Activated CD8-positive, alpha-beta memory T cell treated with anti-CD3 and anti-CD28 coated beads, Interleukin-2, amount 10 ng/mL, durations not matched to agents 7 days and 5 days (primary cell): ENCODE measurements at regions not wholly inside any gene's neighbourhood (a gene's known extent, or its start where the extent isn't known, plus 50 kb on each side); places are given as distances from the start of the nearest gene placed in this dataset.

Source experiments
- ATAC-seq: fragments of 150-1000 bp; cut with Tn5 transposase; one replicate; pipeline ENCODE4 v1.10.0; 2021; ENCODE audit warnings: moderate library complexity
- CTCF ChIA-PET: fragments of 350-600 bp; sonication (Branson Sonifier 250); formaldehyde crosslinking; loops from one replicate; lab custom pipeline; 2021; ENCODE audit warnings: antibody characterized with exemption; lab: Charles Lee
- DNase-seq: peaks from one replicate; pipeline ENCODE4 v3.0.0-alpha.2; 2020
- H3K27ac Mint-ChIP-seq: one replicate; pipeline ENCODE4 v1.8.0; 2021; ENCODE audit warnings: mild to moderate bottlenecking, mixed read lengths
- H3K27me3 Mint-ChIP-seq: one replicate; pipeline ENCODE4 v1.8.0; 2021; ENCODE audit warnings: mixed read lengths
- H3K36me3 Mint-ChIP-seq: one replicate; pipeline ENCODE4 v1.8.0; 2021; ENCODE audit warnings: mild to moderate bottlenecking, mixed read lengths
- H3K4me1 Mint-ChIP-seq: one replicate; pipeline ENCODE4 v1.8.0; 2021; ENCODE audit warnings: mixed read lengths
- H3K4me3 Mint-ChIP-seq: one replicate; pipeline ENCODE4 v1.8.0; 2021; ENCODE audit warnings: mild to moderate bottlenecking, moderate library complexity, mixed read lengths
- H3K9me3 Mint-ChIP-seq: one replicate; pipeline ENCODE4 v1.8.0; 2022; ENCODE audit warnings: low read depth, mixed read lengths

DNA sequence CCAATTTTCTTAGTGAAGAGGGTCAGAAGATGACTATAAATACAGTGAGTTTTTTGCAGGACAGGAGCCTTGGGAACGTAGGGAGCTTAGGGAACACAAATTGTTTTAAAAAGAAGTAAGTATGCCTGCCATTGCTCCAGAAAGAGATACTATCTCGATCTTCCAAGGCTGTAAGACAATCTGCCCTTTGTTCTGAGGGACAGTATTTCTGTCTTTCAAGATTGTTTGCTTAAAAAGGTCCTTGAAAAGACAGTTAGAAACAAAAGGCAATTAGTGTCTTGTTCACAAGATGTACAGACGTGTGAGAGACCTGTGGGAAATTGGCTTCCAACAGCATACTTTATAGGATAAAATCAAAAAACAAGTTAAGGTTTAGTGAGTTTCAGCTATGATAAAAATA lies 321.2 kb upstream of the FAR2 start:
- Mint-ChIP-seq H3K4me3 (no peak overlapping the region), H3K36me3 (no peaks in the 10 kb centered on the region), H3K27me3 (no peaks in the 10 kb centered on the region), H3K27ac (no peak overlapping the region), H3K4me1 (no peaks in the 10 kb centered on the region), H3K9me3 (no peaks in the 10 kb centered on the region)
- no peak for ATAC-seq
- CTCF ChIA-PET, result no interaction called here
- DNase-seq, result no peak

DNA sequence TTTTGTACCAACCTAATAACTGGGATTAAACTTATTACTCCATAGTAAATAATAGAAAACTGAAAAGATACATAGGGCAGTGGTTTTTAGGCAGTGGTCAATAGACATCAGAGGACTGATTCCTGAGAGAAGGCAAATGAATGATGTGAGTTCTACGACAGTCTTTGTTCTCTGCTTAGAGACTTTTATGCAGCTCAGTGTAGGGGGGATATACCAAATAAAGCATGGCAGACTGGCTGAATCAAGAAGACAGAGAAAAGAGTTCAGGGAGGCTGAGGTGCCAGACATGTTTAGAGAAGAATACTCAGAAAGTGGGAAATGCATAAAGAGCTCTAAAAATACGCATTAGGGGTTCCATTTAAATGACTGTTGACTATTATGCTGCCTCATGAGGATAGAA lies 320.8 kb upstream of the FAR2 start:
- Mint-ChIP-seq H3K36me3 (no peaks in the 10 kb centered on the region), H3K4me1 (no peaks in the 10 kb centered on the region), H3K27ac (no peak overlapping the region), H3K27me3 (no peaks in the 10 kb centered on the region), H3K9me3 (no peaks in the 10 kb centered on the region), H3K4me3 (no peak overlapping the region)
- CTCF ChIA-PET, result no interaction called here
- DNase-seq (no peak), ATAC-seq (no peak)

DNA sequence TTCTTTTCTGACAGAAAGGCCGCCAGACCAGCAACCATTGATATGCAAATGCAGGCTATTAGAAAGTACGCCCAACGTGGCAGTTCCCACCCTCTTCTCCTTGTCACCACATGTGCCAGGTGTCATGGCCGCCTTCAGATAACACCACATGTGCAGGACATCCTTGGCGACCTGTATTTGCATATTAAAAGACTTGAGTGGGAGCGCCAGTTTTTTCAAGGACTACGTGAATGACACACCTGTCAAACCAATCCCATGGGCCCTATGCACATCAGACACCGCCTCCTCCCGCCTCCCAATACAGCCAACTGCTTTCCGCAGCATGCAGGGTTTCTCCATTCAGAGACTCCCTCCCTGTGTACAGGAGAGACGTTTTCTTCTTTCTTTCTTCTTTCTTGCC lies 318.6 kb upstream of the FAR2 start:
- CTCF ChIA-PET, result no interaction called here

DNA sequence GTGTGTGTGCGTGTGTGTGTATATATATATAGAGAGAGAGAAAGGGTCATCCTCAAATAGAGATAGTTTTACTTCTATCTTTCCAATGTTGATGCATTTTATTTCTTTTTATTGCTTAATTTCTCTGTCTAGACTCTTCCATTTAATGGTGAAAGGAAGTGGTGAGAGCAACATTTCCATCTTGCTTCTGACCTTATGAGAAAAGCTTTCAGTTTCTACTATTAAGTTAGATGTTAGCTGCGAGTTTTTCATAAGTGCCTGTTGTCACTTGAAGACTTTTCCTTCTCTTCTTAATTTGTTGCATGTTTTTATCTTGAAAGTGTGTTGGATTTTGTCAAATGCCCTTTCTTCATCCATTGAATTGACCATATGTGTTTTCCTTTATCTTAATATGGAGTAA lies 304.4 kb upstream of the FAR2 start:
- CTCF ChIA-PET, result no interaction called here
- H3K27me3 Mint-ChIP-seq, result no peaks in the 10 kb centered on the region
- no peaks in the 10 kb centered on the region for H3K36me3 Mint-ChIP-seq
- ATAC-seq (no peak), DNase-seq (no peak)
- no peak overlapping the region for H3K4me3 Mint-ChIP-seq
- no peaks in the 10 kb centered on the region for H3K4me1 Mint-ChIP-seq
- H3K9me3 Mint-ChIP-seq, result peaks cover 3% of the 10 kb centered on the region
- no peak overlapping the region for H3K27ac Mint-ChIP-seq

More for the DNA sequence above, 318.6 kb upstream of the FAR2 start:
- no peak overlapping the region for H3K27ac Mint-ChIP-seq
- no peaks in the 10 kb centered on the region for H3K4me1 Mint-ChIP-seq
- ATAC-seq (no peak), DNase-seq (no peak)
- H3K9me3 Mint-ChIP-seq, result no peaks in the 10 kb centered on the region
- no peaks in the 10 kb centered on the region for H3K36me3 Mint-ChIP-seq
- H3K27me3 Mint-ChIP-seq, result no peaks in the 10 kb centered on the region
- H3K4me3 Mint-ChIP-seq, result no peak overlapping the region

DNA sequence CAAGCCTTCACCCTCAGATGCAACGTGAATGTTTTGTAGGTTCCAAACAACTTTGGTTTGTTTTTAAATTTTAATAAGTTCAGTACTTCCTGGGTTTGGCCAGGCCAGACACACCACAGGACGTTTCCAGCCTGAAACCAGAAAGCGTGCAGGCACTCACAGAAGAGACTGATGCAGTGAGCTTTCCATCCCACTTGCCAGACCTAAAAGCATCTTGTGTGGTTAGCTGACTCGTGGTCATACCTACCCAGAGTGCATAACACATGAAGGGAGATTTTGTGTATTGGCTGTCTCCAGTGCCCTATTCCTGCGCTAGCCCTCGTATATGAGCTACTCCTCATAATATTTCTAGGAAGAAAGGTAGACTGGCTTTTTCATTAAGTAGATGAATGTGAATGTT lies 297.3 kb upstream of the FAR2 start:
- Mint-ChIP-seq H3K27me3 (no peaks in the 10 kb centered on the region), H3K9me3 (no peaks in the 10 kb centered on the region), H3K4me3 (no peak overlapping the region), H3K36me3 (no peaks in the 10 kb centered on the region), H3K4me1 (no peaks in the 10 kb centered on the region), H3K27ac (no peak overlapping the region)
- CTCF ChIA-PET, result no interaction called here
- ATAC-seq (no peak), DNase-seq (no peak)

DNA sequence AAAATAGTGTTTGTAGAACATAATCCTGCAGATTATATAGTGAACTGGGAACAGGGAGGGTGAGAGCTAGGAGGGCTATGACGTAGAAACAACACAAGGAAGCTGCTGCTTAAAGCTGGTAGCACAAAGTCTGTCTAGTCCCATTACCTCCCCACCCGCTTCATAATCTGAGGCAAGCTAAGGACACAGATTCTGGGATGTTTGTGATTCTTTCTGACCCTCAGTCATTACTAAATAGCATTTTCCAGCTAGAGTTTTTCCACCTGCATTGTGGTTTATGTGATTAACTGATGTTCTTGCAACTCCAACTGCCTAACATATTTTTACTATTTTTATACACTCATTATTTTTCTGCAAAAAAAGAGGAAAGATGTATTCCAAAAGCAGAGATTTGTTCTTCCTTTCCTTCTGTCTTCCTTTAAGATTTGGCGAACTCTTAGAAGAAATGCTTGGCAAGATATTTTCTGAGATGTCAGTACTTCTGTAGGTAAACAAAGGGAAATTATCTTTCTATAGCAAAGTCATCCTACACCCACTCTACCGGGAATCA lies 293.2 kb upstream of the FAR2 start:
- Mint-ChIP-seq H3K4me1 (no peaks in the 10 kb centered on the region), H3K27me3 (peaks cover 2% of the 10 kb centered on the region), H3K9me3 (no peaks in the 10 kb centered on the region), H3K4me3 (no peak overlapping the region), H3K27ac (no peak overlapping the region), H3K36me3 (no peaks in the 10 kb centered on the region)
- DNase-seq, result no peak
- ATAC-seq, result no peak
- CTCF ChIA-PET, result no interaction called here

DNA sequence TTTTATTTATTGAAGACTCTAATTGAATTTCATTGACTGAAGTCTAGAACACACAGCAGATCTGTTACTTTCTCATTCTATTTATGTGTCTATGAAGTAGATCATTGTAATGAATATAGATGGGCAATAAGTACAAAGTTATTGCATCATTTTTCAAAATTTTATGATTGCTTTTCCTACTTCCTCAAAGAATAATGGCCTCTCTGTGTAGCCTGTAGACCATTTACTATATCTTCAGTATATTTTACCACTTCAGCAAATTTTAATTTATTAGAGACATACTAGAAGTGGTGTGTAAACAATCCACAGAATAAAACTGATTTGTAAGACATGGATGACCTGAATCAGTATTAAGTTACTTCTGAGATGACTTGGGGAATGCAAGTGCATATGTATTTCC lies 291.7 kb upstream of the FAR2 start:
- Mint-ChIP-seq H3K27me3 (peaks cover 2% of the 10 kb centered on the region), H3K27ac (no peak overlapping the region), H3K4me3 (no peak overlapping the region), H3K9me3 (no peaks in the 10 kb centered on the region), H3K4me1 (no peaks in the 10 kb centered on the region), H3K36me3 (no peaks in the 10 kb centered on the region)
- CTCF ChIA-PET, result no interaction called here
- no peak for ATAC-seq
- no peak for DNase-seq

DNA sequence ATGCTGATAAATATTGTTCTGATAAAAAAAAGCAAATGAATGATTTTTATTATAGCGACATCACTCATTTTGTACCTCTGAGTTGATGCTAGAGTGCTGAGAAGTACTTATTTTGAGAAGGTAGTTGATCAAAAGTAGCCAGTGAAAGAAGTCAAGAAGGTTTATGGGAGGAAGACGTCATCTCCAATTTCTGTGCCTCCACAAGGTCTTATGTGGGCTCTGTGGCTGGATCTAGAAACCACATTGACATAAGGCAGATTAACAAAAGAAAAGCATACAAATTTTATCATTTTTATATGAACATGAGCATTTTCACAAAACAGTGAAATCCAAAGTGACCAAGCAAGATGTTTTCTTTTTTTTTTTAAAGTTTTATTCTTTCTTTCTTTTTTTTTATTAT lies 289.5 kb upstream of the FAR2 start:
- Mint-ChIP-seq H3K4me1 (no peaks in the 10 kb centered on the region), H3K4me3 (no peak overlapping the region), H3K27ac (no peak overlapping the region), H3K27me3 (peaks cover 2% of the 10 kb centered on the region), H3K9me3 (no peaks in the 10 kb centered on the region), H3K36me3 (no peaks in the 10 kb centered on the region)
- no peak for DNase-seq
- CTCF ChIA-PET, result no interaction called here
- ATAC-seq, result no peak

DNA sequence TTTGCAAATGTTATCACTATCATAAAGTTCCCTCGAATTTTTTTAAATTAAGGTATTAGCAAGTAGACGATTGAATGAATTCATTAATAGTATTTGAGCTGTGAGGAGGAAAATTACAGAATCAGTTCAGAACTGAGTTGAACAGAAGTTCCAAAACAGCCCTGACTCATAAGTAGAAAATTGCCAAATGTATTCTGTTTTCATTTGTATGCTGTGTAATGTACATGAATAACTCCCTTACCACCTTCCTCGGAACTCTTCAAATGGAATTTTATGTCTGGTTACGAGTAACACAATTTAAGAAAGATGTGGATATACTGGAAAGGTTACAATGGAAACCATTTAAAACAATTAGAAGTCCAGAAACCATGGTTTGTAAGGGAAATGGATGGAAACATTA lies 283.3 kb upstream of the FAR2 start:
- Mint-ChIP-seq H3K4me3 (no peak overlapping the region), H3K27me3 (no peaks in the 10 kb centered on the region), H3K9me3 (no peaks in the 10 kb centered on the region), H3K27ac (no peak overlapping the region), H3K36me3 (no peaks in the 10 kb centered on the region), H3K4me1 (no peaks in the 10 kb centered on the region)
- ATAC-seq (no peak), DNase-seq (no peak)
- CTCF ChIA-PET, result no interaction called here

DNA sequence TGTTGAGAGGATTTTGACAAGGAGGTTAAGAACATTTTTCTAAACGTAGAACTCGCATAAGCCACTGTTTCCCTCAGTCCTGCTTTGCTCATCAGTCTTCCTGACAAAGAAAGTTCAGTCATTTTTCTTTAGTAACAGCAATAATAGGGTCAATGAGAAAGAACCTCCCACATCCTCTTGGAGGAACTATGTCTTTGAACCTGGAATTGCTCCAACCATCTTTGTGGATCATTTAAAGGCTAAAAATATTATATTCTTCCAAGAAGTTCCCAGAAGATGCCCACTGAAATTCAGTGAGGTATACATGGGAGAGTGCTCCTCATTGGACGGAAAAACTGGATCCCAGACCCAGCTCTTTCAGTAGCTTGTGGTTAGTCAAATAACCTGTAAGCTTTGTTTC lies 282.8 kb upstream of the FAR2 start:
- Mint-ChIP-seq H3K4me3 (no peak overlapping the region), H3K4me1 (no peaks in the 10 kb centered on the region), H3K36me3 (no peaks in the 10 kb centered on the region), H3K27ac (no peak overlapping the region), H3K9me3 (no peaks in the 10 kb centered on the region), H3K27me3 (no peaks in the 10 kb centered on the region)
- DNase-seq (no peak), ATAC-seq (no peak)
- CTCF ChIA-PET, result no interaction called here

DNA sequence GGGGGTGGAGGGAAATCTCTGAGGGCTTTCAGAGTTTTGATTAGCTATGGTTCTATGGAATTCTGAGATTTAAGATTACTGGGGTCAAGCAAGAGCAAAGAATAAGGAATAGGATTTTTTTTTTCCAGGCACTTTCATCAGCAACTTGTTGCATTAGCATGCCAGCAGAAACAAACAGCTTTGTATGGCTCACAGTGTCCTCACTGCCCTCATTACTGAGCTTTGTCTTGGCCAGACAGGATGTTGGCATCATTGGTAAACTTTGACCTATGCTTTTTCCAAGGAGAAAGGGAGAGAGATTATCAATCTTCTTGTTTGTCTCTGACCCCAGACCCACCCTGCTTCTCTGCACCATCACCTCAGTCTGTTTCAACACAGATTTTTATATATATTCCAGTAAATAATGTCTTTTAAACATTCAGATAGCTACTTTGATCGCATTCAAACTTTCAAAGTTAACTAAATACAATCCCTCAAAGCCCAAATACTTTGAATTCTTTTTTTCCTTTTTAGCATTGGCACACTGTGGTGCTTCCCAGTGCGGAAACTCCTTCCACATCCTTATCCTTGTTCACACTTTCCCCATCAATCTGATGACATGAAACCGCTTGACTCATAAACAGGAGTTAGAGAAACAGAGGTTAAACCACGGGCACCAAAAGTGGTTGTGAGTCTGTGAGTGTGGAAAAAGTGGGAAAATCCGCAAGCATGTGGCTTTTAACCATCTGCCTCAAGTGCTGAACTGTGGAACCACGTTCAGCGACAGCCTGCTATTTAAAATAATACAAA lies 282.2 kb upstream of the FAR2 start:
- H3K4me1 Mint-ChIP-seq, result no peaks in the 10 kb centered on the region
- no peaks in the 10 kb centered on the region for H3K9me3 Mint-ChIP-seq
- ATAC-seq, result no peak
- DNase-seq, result no peak
- no peaks in the 10 kb centered on the region for H3K27me3 Mint-ChIP-seq
- H3K4me3 Mint-ChIP-seq, result no peak overlapping the region
- CTCF ChIA-PET, result no interaction called here
- H3K36me3 Mint-ChIP-seq, result no peaks in the 10 kb centered on the region
- no peak overlapping the region for H3K27ac Mint-ChIP-seq

DNA sequence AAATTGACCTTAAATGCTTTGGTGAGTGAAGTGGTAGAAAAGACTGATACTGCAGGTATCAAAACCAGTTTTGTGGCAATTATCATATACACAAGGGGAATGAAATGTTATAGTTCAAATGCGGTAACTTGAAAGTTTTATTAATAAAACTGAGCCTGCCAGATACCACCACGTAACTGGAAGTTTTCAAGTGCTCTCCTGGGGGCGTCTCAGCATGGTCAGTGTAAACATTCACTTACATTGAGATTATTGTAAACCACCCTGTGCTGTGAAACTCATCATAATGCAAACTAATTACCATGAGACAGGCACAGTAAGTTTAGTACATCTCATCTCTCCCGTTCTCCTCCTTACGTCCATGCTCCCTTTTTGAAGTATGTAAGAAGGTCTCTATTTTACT lies 280.7 kb upstream of the FAR2 start:
- Mint-ChIP-seq H3K4me1 (no peaks in the 10 kb centered on the region), H3K4me3 (no peak overlapping the region), H3K27me3 (no peaks in the 10 kb centered on the region), H3K9me3 (no peaks in the 10 kb centered on the region), H3K36me3 (no peaks in the 10 kb centered on the region), H3K27ac (no peak overlapping the region)
- CTCF ChIA-PET, result no interaction called here
- DNase-seq (no peak), ATAC-seq (no peak)

DNA sequence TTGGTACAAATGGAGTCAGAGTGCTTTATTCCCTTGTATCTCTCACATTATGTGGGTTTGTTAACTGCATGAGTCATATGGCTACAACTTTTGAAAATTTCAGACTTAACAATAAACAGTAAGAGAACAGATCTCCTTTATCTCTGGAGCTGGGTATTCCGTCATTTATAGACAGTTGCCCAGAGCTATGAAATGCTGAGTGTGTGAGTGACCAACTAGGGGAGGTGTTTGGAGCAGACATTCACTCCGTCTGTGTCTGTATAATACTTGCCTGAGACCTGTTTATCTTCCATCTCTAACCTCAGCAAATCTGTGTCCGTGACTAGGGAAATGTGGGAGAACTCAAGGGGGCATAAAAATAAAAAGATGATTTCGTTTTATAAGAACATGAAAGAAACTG lies 279.9 kb upstream of the FAR2 start:
- CTCF ChIA-PET, result no interaction called here
- H3K9me3 Mint-ChIP-seq, result no peaks in the 10 kb centered on the region
- H3K27me3 Mint-ChIP-seq, result no peaks in the 10 kb centered on the region
- H3K27ac Mint-ChIP-seq, result no peak overlapping the region
- no peak overlapping the region for H3K4me3 Mint-ChIP-seq
- no peaks in the 10 kb centered on the region for H3K4me1 Mint-ChIP-seq
- no peak for DNase-seq
- ATAC-seq, result no peak
- no peaks in the 10 kb centered on the region for H3K36me3 Mint-ChIP-seq

DNA sequence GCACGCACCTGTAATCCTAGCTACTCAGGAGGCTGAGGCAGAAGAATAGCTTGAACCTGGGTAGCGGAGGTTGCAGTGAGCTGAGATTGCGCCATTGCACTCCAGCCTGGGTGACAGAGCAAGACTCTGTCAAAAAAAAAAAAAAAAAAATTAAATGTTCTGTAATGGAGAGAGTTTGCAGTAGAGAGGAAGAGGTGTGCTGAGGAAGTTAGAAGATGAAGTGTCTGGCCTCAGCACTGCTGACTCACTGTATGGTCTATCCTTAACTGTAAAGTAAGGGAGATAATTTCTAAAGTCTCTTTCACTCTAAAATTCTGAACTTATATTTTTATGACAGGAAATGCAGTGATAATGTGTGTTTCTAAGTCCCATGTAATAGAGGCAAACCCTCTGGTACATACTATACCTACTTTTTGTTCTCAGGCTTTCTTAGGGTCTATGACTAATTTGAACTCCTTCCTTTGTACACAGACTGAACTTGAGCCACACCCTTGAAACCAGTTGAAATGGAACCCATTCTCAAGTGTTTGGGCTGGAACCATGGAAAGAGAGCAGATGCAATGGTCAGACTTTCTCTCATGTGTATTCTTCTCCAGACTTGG lies 278.1 kb upstream of the FAR2 start:
- Mint-ChIP-seq H3K27ac (no peak overlapping the region), H3K27me3 (no peaks in the 10 kb centered on the region), H3K4me1 (no peaks in the 10 kb centered on the region), H3K36me3 (no peaks in the 10 kb centered on the region), H3K9me3 (no peaks in the 10 kb centered on the region), H3K4me3 (no peak overlapping the region)
- DNase-seq, result no peak
- CTCF ChIA-PET, result no interaction called here
- ATAC-seq, result no peak
